ENCODE measurements at regions not wholly inside any gene's neighbourhood (a gene's known extent, or its start where the extent isn't known, plus 50 kb on each side); places are given as distances from the start of the nearest gene placed in this dataset.

DNA sequence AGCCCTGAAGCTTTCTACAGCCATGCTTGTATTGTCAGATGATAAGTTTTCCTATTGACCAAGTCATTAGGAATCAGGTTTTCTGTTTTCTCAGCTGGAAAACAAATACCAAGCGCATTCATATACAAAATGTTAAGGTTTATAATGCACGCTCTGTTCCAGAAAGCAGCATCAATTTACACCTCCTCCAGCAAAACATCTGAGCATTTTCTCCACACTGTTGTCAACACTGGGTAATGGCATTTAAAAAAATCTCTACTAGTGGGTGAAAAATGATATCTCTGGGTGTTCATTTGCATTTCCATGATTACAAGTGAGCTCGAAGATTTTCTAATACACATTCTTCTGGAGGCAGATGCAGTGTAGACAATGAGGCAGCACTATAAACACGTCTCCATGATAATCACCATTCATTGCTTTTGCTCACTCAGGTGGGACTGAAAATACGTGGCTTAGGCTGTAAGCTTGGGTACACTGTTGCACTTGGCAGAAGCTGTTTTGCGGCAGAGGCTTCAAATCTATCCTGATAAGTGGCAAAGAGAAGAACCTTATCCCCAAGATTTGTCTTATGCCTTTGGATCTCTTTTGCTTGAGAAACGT is 114.8 kb upstream of the PLPP4 start:
- H3K9me3 Mint-ChIP-seq (ENCODE audit: low read depth) = no peaks in the 10 kb centered on the region
- DNase-seq (ENCODE audit: low spot score, unreplicated experiment) = no peak
- peaks cover 10% of the 10 kb centered on the region for H3K4me1 Mint-ChIP-seq (ENCODE audit: low read depth)
- H3K27me3 Mint-ChIP-seq = peaks cover 8% of the 10 kb centered on the region
- H3K27ac Mint-ChIP-seq = no peak overlapping the region
- no peak overlapping the region for H3K4me3 Mint-ChIP-seq (ENCODE audit: low read depth)
- no peaks in the 10 kb centered on the region for H3K36me3 Mint-ChIP-seq (ENCODE audit: insufficient read depth)
- TF ChIP-seq CTCF (IDR thresholded peaks at IDR 0.05; ENCODE audit: unreplicated experiment) = no peak

DNA sequence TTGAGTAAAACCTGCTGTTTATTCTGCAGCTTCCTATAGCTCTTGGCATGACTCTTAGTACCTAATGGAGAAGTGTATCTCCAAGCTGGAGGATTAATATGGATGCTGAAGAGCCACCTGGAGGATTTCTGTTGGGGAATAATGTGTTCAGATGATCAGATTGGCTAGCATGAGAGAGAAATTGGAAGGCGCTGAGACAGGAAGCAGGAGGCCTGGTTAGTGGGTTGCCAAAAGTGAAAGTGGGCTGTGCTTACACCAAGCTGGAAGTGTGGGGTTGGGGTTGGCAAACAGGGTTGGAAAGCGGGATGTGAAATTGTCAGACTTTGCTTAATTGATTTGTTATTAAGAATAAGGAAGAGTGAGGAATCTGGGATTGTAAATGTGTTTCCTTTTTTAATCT is 111.8 kb upstream of the PLPP4 start:
- H3K4me3 Mint-ChIP-seq (ENCODE audit: low read depth) = no peak overlapping the region
- H3K4me1 Mint-ChIP-seq (ENCODE audit: low read depth) = peaks cover 10% of the 10 kb centered on the region
- H3K27me3 Mint-ChIP-seq = peaks cover 3% of the 10 kb centered on the region
- no peaks in the 10 kb centered on the region for H3K9me3 Mint-ChIP-seq (ENCODE audit: low read depth)
- no peaks in the 10 kb centered on the region for H3K36me3 Mint-ChIP-seq (ENCODE audit: insufficient read depth)
- TF ChIP-seq CTCF (IDR thresholded peaks at IDR 0.05; ENCODE audit: unreplicated experiment) = no peak
- no peak for DNase-seq (ENCODE audit: low spot score, unreplicated experiment)
- no peak overlapping the region for H3K27ac Mint-ChIP-seq

- peaks cover 3% of the 10 kb centered on the region for H3K27me3 Mint-ChIP-seq
- TF ChIP-seq CTCF (IDR thresholded peaks at IDR 0.05; ENCODE audit: unreplicated experiment) = no peak
- H3K4me3 Mint-ChIP-seq (ENCODE audit: low read depth) = no peak overlapping the region
- peaks cover under 1% of the 10 kb centered on the region for H3K4me1 Mint-ChIP-seq (ENCODE audit: low read depth)
- DNase-seq (ENCODE audit: low spot score, unreplicated experiment) = no peak
- H3K36me3 Mint-ChIP-seq (ENCODE audit: insufficient read depth) = no peaks in the 10 kb centered on the region
- peaks cover under 1% of the 10 kb centered on the region for H3K9me3 Mint-ChIP-seq (ENCODE audit: low read depth)
- no peak overlapping the region for H3K27ac Mint-ChIP-seq
These were observed 109.4 kb upstream of the PLPP4 start for GRCh38 chr10:120347644-120348043.

DNA sequence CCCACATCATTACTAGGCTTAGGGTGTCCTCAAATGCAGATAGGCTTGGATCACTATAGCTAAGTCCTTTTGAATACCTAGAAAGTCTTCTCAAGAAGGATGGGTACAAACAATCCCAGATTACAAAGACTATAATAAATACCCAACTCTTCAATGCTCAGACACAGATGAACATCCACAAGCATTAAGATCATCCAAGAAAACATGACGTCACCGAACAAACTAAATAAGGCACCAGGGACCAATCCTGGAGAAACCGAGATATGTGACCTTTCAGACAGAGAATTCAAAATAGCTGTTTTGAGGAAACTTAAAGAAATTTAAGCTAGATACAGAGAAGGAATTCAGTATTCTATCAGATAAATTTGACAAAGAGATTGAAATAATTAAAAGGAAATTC is 108.0 kb upstream of the PLPP4 start:
- no peak for TF ChIP-seq CTCF (IDR thresholded peaks at IDR 0.05; ENCODE audit: unreplicated experiment)
- Mint-ChIP-seq H3K9me3 (ENCODE audit: low read depth) (peaks cover 8% of the 10 kb centered on the region), H3K4me3 (ENCODE audit: low read depth) (no peak overlapping the region), H3K27me3 (no peaks in the 10 kb centered on the region), H3K4me1 (ENCODE audit: low read depth) (no peaks in the 10 kb centered on the region), H3K36me3 (ENCODE audit: insufficient read depth) (no peaks in the 10 kb centered on the region), H3K27ac (no peak overlapping the region)
- no peak for DNase-seq (ENCODE audit: low spot score, unreplicated experiment)

DNA sequence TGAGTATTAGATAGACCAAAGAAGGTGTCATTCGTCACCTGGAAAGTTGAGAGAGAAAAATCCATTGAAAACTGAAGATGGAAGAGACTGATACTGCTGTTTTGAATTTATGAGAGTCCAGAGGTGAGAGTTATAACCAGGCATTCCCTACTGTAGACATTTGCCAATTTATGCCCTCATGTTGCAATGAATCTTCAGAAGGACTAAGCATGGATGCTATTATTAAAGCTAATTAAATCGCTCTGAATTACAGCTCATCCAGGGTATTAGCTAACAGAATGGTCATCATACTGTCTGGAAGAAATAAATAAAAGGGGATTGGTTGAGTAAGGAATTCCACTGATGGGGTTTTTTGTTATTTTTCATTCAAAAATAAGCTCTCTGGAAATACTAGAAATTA is 101.6 kb upstream of the PLPP4 start:
- H3K27ac Mint-ChIP-seq = no peak overlapping the region
- H3K27me3 Mint-ChIP-seq = no peaks in the 10 kb centered on the region
- no peaks in the 10 kb centered on the region for H3K4me1 Mint-ChIP-seq (ENCODE audit: low read depth)
- TF ChIP-seq CTCF (IDR thresholded peaks at IDR 0.05; ENCODE audit: unreplicated experiment) = no peak
- H3K4me3 Mint-ChIP-seq (ENCODE audit: low read depth) = no peak overlapping the region
- H3K9me3 Mint-ChIP-seq (ENCODE audit: low read depth) = peaks cover 8% of the 10 kb centered on the region
- no peak for DNase-seq (ENCODE audit: low spot score, unreplicated experiment)
- no peaks in the 10 kb centered on the region for H3K36me3 Mint-ChIP-seq (ENCODE audit: insufficient read depth)

Data from progenitor cell of endocrine pancreas (in vitro differentiated cells).